Esophagus squamous epithelium (tissue), 4 donors: ENCODE measurements at regions not wholly inside any gene's neighbourhood (a gene's known extent, or its start where the extent isn't known, plus 50 kb on each side); places are given as distances from the start of the nearest gene placed in this dataset.
"Not testable (repeated sequence)": the region's sequence is repeated elsewhere in the genome, so short reads cannot be mapped to it uniquely, and the experiment has no call there.

Experiments used
- POLR2A ChIP-seq, 4 donors: fragments of 450-650 bp; IDR thresholded peaks; one replicate each; pipeline ENCODE4 v1.6.1; 2017; ENCODE audit warnings: antibody characterized with exemption in 4 of 4, mild to moderate bottlenecking in 4 of 4, moderate library complexity in 3 of 4
- TF ChIP-seq, protein P1 (sequence below), 6 experiments: fragments of 450-650 bp in 4 of 6; fragments of 200-600 bp in 2 of 6; sonication (generic) in 2 of 6; IDR thresholded peaks; one replicate each; pipeline ENCODE4 v1.5.1; 2016 to 2019; ENCODE audit warnings: antibody characterized with exemption in 6 of 6, mild to moderate bottlenecking in 4 of 6, moderate library complexity in 4 of 6

DNA sequence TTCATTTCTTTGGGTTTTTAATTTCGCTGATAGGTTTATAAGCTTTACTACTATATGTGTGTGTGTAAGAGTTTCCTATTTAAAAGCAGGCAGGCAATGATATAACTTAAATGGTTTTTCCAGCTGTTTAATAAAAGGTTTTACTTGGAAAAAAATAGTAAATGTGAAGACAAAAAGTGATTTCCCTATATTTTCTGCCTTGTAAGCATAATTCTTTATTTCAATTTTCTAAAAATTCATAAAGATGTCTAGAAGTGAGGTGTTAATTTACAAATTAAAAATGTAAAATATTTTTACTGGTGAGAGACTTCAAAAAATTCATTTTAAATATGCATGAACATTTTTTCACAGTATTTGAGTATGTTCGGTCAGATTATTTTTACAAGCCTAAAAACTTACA, 161.8 kb downstream of the SEPTIN7 start:
- TF ChIP-seq, protein P1, sequence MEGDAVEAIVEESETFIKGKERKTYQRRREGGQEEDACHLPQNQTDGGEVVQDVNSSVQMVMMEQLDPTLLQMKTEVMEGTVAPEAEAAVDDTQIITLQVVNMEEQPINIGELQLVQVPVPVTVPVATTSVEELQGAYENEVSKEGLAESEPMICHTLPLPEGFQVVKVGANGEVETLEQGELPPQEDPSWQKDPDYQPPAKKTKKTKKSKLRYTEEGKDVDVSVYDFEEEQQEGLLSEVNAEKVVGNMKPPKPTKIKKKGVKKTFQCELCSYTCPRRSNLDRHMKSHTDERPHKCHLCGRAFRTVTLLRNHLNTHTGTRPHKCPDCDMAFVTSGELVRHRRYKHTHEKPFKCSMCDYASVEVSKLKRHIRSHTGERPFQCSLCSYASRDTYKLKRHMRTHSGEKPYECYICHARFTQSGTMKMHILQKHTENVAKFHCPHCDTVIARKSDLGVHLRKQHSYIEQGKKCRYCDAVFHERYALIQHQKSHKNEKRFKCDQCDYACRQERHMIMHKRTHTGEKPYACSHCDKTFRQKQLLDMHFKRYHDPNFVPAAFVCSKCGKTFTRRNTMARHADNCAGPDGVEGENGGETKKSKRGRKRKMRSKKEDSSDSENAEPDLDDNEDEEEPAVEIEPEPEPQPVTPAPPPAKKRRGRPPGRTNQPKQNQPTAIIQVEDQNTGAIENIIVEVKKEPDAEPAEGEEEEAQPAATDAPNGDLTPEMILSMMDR (IDR thresholded peaks at IDR 0.05): not testable (repeated sequence)
- not testable (repeated sequence) for TF ChIP-seq POLR2A (IDR thresholded peaks at IDR 0.05)
